ENCODE measurements at regions not wholly inside any gene's neighbourhood (a gene's known extent, or its start where the extent isn't known, plus 50 kb on each side); places are given as distances from the start of the nearest gene placed in this dataset.
"Not testable (repeated sequence)": the region's sequence is repeated elsewhere in the genome, so short reads cannot be mapped to it uniquely, and the experiment has no call there.

DNA sequence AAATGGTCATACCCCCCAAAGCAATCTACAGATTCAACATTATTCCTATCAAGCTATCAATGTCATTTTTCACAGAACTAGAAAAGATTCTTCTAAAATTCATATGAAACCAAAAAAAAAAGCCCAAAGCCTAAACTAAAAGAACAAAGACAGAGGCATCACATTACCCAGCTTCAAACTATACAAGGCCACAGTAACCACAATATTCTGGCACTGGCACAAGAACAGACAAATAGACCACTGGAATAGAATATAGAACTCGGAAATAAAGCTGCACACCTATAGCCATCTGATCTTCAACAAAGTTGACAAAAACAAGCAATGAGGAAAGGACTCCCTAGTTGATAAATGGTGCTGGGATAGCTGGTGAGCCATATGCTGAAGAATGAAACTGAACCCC, 89.2 kb upstream of the PCED1B start:
- no peaks in the 10 kb centered on the region for H3K36me3 ChIP-seq
- H3K4me1 ChIP-seq: no peaks in the 10 kb centered on the region
- DNase-seq: no peak
- no peak for ATAC-seq
- H3K27me3 ChIP-seq: no peaks in the 10 kb centered on the region
- no peaks in the 10 kb centered on the region for H3K9me3 ChIP-seq
- H3K4me3 ChIP-seq: no peak overlapping the region
- intact Hi-C loops (cut with DNase I): no loop called here
- no peak overlapping the region for H3K27ac ChIP-seq
- TF ChIP-seq, protein P1, sequence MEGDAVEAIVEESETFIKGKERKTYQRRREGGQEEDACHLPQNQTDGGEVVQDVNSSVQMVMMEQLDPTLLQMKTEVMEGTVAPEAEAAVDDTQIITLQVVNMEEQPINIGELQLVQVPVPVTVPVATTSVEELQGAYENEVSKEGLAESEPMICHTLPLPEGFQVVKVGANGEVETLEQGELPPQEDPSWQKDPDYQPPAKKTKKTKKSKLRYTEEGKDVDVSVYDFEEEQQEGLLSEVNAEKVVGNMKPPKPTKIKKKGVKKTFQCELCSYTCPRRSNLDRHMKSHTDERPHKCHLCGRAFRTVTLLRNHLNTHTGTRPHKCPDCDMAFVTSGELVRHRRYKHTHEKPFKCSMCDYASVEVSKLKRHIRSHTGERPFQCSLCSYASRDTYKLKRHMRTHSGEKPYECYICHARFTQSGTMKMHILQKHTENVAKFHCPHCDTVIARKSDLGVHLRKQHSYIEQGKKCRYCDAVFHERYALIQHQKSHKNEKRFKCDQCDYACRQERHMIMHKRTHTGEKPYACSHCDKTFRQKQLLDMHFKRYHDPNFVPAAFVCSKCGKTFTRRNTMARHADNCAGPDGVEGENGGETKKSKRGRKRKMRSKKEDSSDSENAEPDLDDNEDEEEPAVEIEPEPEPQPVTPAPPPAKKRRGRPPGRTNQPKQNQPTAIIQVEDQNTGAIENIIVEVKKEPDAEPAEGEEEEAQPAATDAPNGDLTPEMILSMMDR (IDR thresholded peaks at IDR 0.05): no peak

DNA sequence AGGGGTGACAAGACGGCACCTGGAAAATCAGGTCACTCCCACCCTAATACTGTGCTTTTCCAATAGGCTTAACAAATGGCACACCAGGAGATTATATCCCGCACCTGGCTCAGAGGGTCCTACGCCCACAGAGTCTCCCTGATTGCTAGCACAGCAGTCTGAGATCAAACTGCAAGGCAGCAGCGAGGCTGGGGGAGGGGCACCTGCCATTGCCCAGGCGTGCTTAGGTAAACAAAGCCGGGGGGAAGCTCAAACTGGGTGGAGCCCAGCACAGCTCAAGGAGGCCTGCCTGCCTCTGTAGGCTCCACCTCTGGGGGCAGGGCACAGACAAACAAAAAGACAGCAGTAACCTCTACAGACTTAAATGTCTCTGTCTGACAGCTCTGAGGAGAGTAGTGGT, 87.4 kb upstream of the PCED1B start:
- DNase-seq; H3K27me3 ChIP-seq; intact Hi-C loops (cut with DNase I); ATAC-seq; H3K4me1 ChIP-seq; H3K4me3 ChIP-seq; H3K36me3 ChIP-seq; H3K27ac ChIP-seq; H3K9me3 ChIP-seq: not testable (repeated sequence)

DNA sequence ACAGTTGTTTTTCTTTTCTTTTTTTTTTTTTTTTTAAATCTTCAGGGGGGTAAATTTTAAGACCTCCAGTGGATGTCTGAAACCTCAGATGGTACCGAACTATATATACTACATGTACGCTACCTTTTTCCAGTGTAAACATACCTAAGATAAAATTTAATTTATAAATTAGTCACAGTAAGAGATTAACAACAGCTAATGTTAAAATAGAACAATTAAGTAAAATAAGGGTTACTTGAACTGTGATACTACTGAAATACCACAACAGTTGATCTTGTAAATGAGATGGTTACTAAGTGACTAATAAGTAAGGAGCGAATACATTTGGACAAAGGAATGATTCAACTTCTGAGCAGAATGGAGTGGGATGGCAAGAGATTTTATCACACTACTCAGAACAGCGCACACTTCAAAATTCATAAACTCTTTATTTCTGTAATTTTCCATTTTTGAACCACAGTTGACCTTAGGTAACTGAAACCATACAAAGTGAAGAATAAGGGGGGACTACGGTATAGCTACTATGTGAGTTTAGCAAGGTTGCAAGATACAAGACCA, 80.5 kb upstream of the PCED1B start:
- no peaks in the 10 kb centered on the region for H3K27me3 ChIP-seq
- intact Hi-C loops (cut with DNase I): no loop called here
- H3K27ac ChIP-seq: no peak overlapping the region
- H3K4me3 ChIP-seq: no peak overlapping the region
- H3K4me1 ChIP-seq: no peaks in the 10 kb centered on the region
- ATAC-seq (no peak), DNase-seq (no peak)
- no peaks in the 10 kb centered on the region for H3K36me3 ChIP-seq
- TF ChIP-seq, protein P1 (IDR thresholded peaks at IDR 0.05): no peak
- H3K9me3 ChIP-seq: no peaks in the 10 kb centered on the region

DNA sequence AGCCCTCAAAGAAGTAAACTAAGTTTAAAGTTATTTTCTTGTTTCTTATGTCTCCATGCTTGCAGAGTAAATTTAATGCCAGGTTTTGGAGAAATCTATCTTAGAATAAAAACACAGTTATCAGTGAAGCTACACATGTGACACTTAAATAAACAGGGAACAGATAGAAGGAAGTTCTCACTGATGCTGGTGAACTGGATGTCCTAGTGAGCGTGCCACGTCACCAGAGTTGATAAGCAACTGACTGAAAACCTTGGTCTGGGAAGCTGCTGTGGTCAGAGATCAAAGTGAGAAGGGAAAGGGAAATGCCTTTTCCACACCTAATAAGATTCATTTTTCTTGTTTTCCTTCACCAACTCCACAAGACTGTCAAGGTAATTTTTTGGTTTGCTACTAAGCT, 74.8 kb upstream of the PCED1B start:
- no peaks in the 10 kb centered on the region for H3K27me3 ChIP-seq
- intact Hi-C loops (cut with DNase I): no loop called here
- no peaks in the 10 kb centered on the region for H3K4me1 ChIP-seq
- no peaks in the 10 kb centered on the region for H3K36me3 ChIP-seq
- ATAC-seq (no peak), DNase-seq (no peak)
- TF ChIP-seq, protein P1 (IDR thresholded peaks at IDR 0.05): no peak
- H3K4me3 ChIP-seq: no peak overlapping the region
- no peak overlapping the region for H3K27ac ChIP-seq
- no peaks in the 10 kb centered on the region for H3K9me3 ChIP-seq

DNA sequence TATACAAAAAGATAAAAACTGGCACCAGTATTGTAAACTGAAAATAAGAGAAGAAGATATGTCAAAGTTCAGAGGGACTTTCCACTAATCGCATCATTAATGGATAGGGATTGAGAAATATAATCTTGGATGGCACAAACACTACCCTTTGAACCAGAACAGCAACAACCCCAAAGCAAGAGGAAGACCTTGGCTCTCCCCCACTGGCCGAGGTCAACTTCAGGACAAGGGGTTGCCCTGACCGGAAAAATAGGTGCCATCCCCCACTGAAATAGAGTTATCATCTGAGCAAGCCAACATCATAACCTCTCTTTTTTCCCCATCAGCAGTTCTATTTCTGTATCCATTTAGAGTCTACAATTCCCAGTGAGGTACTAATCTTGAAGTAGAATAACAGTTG, 72.4 kb upstream of the PCED1B start:
- Histone ChIP-seq H3K27ac (no peak overlapping the region), H3K9me3 (no peaks in the 10 kb centered on the region), H3K36me3 (no peaks in the 10 kb centered on the region), H3K4me1 (no peaks in the 10 kb centered on the region), H3K4me3 (no peak overlapping the region), H3K27me3 (no peaks in the 10 kb centered on the region)
- ATAC-seq: no peak
- intact Hi-C loops (cut with DNase I): no loop called here
- no peak for DNase-seq
- TF ChIP-seq, protein P1 (IDR thresholded peaks at IDR 0.05): no peak

DNA sequence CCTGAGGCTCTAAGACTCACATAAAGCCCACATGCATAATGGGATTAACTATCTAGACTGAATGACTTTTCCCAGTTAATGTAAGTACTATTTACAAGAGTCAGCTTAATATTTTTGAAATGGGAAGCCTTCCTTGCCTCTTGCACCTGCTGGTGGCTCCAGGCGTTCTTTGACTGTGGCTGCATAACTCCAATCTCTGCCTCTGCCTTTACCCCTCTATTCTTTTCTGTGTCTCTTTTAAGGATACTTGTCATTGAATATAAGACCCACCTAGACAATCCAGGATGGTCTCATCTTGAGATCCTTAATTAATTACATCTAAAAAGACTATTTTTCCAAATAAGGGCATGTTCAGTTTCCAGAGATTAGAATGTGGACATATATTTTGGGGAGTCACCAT, 66.9 kb upstream of the PCED1B start:
- H3K4me3 ChIP-seq: no peak overlapping the region
- H3K4me1 ChIP-seq: no peaks in the 10 kb centered on the region
- H3K27me3 ChIP-seq: no peaks in the 10 kb centered on the region
- TF ChIP-seq, protein P1 (IDR thresholded peaks at IDR 0.05): no peak
- no peak overlapping the region for H3K27ac ChIP-seq
- H3K9me3 ChIP-seq: no peaks in the 10 kb centered on the region
- ATAC-seq (no peak), DNase-seq (no peak)
- no peaks in the 10 kb centered on the region for H3K36me3 ChIP-seq
- intact Hi-C loops (cut with DNase I): no loop called here

Data from upper lobe of right lung (tissue), 1 donor.